HG03108 (cell line): ENCODE measurements at regions not wholly inside any gene's neighbourhood (a gene's known extent, or its start where the extent isn't known, plus 50 kb on each side); places are given as distances from the start of the nearest gene placed in this dataset.
"Not testable (repeated sequence)": the region's sequence is repeated elsewhere in the genome, so short reads cannot be mapped to it uniquely, and the experiment has no call there.

Experiments used
- ATAC-seq: cut with Tn5 transposase; IDR thresholded peaks from one replicate; pipeline ENCODE4 v1.9.1; 2021; ENCODE audit warnings: moderate library complexity; ENCODE audit not compliant: unreplicated experiment

- no peak for ATAC-seq
Measured at GRCh38 chr11:97905101-97905500, 1115.6 kb upstream of the CNTN5 start.

GRCh38 chr11:97905671-97906070 lies 1115.1 kb upstream of the CNTN5 start:
- ATAC-seq, result no peak

GRCh38 chr11:97908354-97908753 lies 1112.4 kb upstream of the CNTN5 start:
- no peak for ATAC-seq

GRCh38 chr11:97909614-97910399 lies 1110.9 kb upstream of the CNTN5 start:
- no peak for ATAC-seq

- no peak for ATAC-seq
Measured at GRCh38 chr11:97912629-97913028, 1108.1 kb upstream of the CNTN5 start.

- ATAC-seq, result not testable (repeated sequence)
Measured at GRCh38 chr11:97922933-97923332, 1097.8 kb upstream of the CNTN5 start.

GRCh38 chr11:97934572-97935208 lies 1086.1 kb upstream of the CNTN5 start:
- no peak for ATAC-seq

GRCh38 chr11:97937501-97937900 lies 1083.2 kb upstream of the CNTN5 start:
- no peak for ATAC-seq

- ATAC-seq, result no peak
Measured at GRCh38 chr11:97938789-97939188, 1082.0 kb upstream of the CNTN5 start.

- ATAC-seq, result no peak
Measured at GRCh38 chr11:97943493-97943892, 1077.3 kb upstream of the CNTN5 start.

- ATAC-seq, result no peak
Measured at GRCh38 chr11:97948793-97949192, 1072.0 kb upstream of the CNTN5 start.

- ATAC-seq, result no peak
Measured at GRCh38 chr11:97955595-97955994, 1065.2 kb upstream of the CNTN5 start.

GRCh38 chr11:97956904-97957303 lies 1063.8 kb upstream of the CNTN5 start:
- ATAC-seq, result no peak

GRCh38 chr11:97961431-97961830 lies 1059.3 kb upstream of the CNTN5 start:
- ATAC-seq, result no peak

- no peak for ATAC-seq
Measured at GRCh38 chr11:97962758-97963157, 1058.0 kb upstream of the CNTN5 start.

- ATAC-seq, result no peak
Measured at GRCh38 chr11:97963528-97964331, 1057.0 kb upstream of the CNTN5 start.

- ATAC-seq, result no peak
Measured at GRCh38 chr11:97964332-97965004, 1056.3 kb upstream of the CNTN5 start.

GRCh38 chr11:97965849-97966646 lies 1054.7 kb upstream of the CNTN5 start:
- no peak for ATAC-seq

GRCh38 chr11:97966901-97967300 lies 1053.8 kb upstream of the CNTN5 start:
- ATAC-seq, result no peak

- ATAC-seq, result no peak
Measured at GRCh38 chr11:97968071-97968470, 1052.7 kb upstream of the CNTN5 start.
